MCF 10A (cell line): ENCODE measurements at regions not wholly inside any gene's neighbourhood (a gene's known extent, or its start where the extent isn't known, plus 50 kb on each side); places are given as distances from the start of the nearest gene placed in this dataset.
A peak's percentile ranks its signal among the peaks of the same experiment; 100 is the strongest.
"Not testable (repeated sequence)": the region's sequence is repeated elsewhere in the genome, so short reads cannot be mapped to it uniquely, and the experiment has no call there.

Experiments
- BruUV-seq: library from RNA; stranded (reverse); fragments of 400-500 nt; replicated peaks from 2 replicates; lab custom pipeline; 2021; lab: Mats Ljungman, UMichigan
- CTCF ChIA-PET: fragments of 300-600 bp; sonication (Branson Sonifier 250); formaldehyde crosslinking; extraction: SDS; loops from one replicate; lab custom pipeline; 2021; ENCODE audit warnings: antibody characterized with exemption, inconsistent platforms; lab: Yijun Ruan, JAX
- POLR2A ChIA-PET: fragments of 300-600, 350-650 bp; sonication (Branson Sonifier 250); formaldehyde crosslinking; extraction: SDS; loops from one replicate; lab custom pipeline; 2020; ENCODE audit warnings: antibody characterized with exemption, inconsistent platforms; lab: Yijun Ruan, JAX
- DNase-seq: peaks from one replicate; pipeline ENCODE4 v3.0.0-alpha.2; 2018; ENCODE audit not compliant: unreplicated experiment
- H3K27ac Mint-ChIP-seq: one replicate; pipeline ENCODE4 v1.8.0; 2022; ENCODE audit warnings: mild to moderate bottlenecking, low read depth, mixed read lengths; ENCODE audit not compliant: unreplicated experiment
- H3K27me3 Mint-ChIP-seq: one replicate; pipeline ENCODE4 v1.8.0; 2022; ENCODE audit warnings: mixed read lengths; ENCODE audit not compliant: insufficient read depth, unreplicated experiment
- H3K36me3 Mint-ChIP-seq: one replicate; pipeline ENCODE4 v1.8.0; 2022; ENCODE audit warnings: mild to moderate bottlenecking, moderate library complexity, mixed read lengths; ENCODE audit not compliant: insufficient read depth, unreplicated experiment
- H3K4me1 Mint-ChIP-seq: one replicate; pipeline ENCODE4 v1.8.0; 2022; ENCODE audit warnings: mixed read lengths; ENCODE audit not compliant: insufficient read depth, unreplicated experiment
- H3K4me3 Mint-ChIP-seq: one replicate; pipeline ENCODE4 v1.8.0; 2022; ENCODE audit warnings: mild to moderate bottlenecking, moderate library complexity, mixed read lengths; ENCODE audit not compliant: unreplicated experiment
- H3K9me3 Mint-ChIP-seq: one replicate; pipeline ENCODE4 v1.8.0; 2022; ENCODE audit warnings: mixed read lengths; ENCODE audit not compliant: unreplicated experiment
- intact Hi-C: fragments of 100-400 bp; cut with micrococcal nuclease; formaldehyde crosslinking; loops from 2 replicates; pipeline ENCODE4 v1.14.1; 2022
- TF ChIP-seq, protein P1 (sequence below): fragments of 200-600 bp; IDR thresholded peaks from one replicate; pipeline ENCODE4 v1.8.0; 2022; ENCODE audit warnings: antibody characterized with exemption, mild to moderate bottlenecking; ENCODE audit not compliant: unreplicated experiment

DNA sequence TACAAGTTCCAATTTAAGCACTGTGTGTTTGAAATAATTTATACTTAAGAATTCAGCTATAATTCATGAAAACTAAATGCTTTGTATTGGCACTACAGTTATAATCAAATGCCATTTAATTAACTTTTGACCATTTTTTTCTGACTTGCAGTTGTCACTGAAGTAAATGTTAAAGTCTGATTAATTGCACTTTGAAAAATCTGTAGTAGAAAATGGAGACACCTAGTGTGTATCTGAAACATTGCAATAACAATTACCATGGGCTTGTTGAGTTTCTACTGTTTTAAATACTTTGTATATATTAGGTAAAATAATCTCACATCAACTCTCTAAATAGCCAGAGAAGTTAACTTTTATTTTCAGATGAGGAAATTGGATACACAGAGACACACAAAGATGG, 458.6 kb upstream of the FSIP2 start:
- DNase-seq, result peak; percentile 30
- no peak overlapping the region for H3K4me3 Mint-ChIP-seq
- POLR2A ChIA-PET, result interaction anchor here (0.7 kb wide), 1 partner anchor 1157 kb away, joined by 3 read pairs; no protein-coding TSS in a partner anchor
- H3K9me3 Mint-ChIP-seq, result no peaks in the 10 kb centered on the region
- no TSS peak for BruUV-seq
- H3K36me3 Mint-ChIP-seq, result no peaks in the 10 kb centered on the region
- CTCF ChIA-PET, result interaction anchor here (0.7 to 2.8 kb wide), 4 partner anchors 62 to 673 kb away, joined by 3 to 11 read pairs (median 4); no protein-coding TSS in a partner anchor
- no peaks in the 10 kb centered on the region for H3K27me3 Mint-ChIP-seq
- H3K27ac Mint-ChIP-seq, result no peak overlapping the region
- no peaks in the 10 kb centered on the region for H3K4me1 Mint-ChIP-seq
- TF ChIP-seq, protein P1, sequence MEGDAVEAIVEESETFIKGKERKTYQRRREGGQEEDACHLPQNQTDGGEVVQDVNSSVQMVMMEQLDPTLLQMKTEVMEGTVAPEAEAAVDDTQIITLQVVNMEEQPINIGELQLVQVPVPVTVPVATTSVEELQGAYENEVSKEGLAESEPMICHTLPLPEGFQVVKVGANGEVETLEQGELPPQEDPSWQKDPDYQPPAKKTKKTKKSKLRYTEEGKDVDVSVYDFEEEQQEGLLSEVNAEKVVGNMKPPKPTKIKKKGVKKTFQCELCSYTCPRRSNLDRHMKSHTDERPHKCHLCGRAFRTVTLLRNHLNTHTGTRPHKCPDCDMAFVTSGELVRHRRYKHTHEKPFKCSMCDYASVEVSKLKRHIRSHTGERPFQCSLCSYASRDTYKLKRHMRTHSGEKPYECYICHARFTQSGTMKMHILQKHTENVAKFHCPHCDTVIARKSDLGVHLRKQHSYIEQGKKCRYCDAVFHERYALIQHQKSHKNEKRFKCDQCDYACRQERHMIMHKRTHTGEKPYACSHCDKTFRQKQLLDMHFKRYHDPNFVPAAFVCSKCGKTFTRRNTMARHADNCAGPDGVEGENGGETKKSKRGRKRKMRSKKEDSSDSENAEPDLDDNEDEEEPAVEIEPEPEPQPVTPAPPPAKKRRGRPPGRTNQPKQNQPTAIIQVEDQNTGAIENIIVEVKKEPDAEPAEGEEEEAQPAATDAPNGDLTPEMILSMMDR, result peak; percentile 55
- intact Hi-C loops, result loop anchor here (1.0 to 10.0 kb wide), 3 partner anchors 73 to 669 kb away; no protein-coding TSS in a partner anchor

DNA sequence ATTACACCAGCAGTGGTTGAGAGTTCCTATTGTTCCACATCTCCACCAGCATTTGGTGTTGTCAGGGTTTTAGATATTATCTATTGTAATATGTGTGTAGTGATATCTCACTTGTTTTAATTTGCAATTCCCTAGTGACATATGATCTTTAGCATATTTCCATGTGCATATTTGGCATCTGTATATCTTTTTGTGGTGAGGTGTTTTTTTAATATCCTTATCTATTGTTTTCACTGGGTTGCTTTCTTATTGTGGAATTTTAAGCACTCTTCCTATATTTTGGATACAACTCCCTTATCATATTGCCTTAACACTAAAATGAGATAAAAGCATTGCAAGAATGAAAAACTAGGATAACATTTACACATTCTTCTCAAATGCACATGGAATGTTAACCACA, 453.9 kb upstream of the FSIP2 start:
- Mint-ChIP-seq H3K27me3 (no peaks in the 10 kb centered on the region), H3K36me3 (no peaks in the 10 kb centered on the region), H3K4me1 (no peaks in the 10 kb centered on the region), H3K4me3 (no peak overlapping the region), H3K9me3 (no peaks in the 10 kb centered on the region), H3K27ac (no peak overlapping the region)
- intact Hi-C loops, result loop anchor here (5.0 kb wide), 1 partner anchor 77 kb away; no protein-coding TSS in a partner anchor
- DNase-seq, result no peak
- CTCF ChIA-PET, result no interaction called here
- TF ChIP-seq, protein P1, result no peak
- POLR2A ChIA-PET, result no interaction called here
- BruUV-seq, result no TSS peak

DNA sequence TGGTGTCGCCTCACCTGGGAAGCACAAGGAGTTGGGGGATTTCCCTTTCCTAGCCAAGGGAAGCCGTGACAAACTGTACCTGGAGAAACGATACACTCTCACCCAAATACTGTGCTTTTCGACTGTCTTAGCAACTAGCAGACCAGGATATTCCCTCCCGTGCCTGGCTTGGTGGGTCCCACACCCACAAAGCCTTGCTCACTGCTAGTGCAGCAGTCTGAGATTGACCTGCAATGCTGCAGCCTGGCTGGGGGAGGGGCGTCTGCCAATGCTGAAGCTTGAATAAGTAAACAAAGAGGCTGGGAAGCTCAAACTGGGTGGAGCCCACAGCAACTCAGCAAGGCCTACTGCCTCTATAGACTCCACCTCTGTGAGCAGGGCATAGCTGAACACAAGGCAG, 448.6 kb upstream of the FSIP2 start:
- CTCF ChIA-PET, result interaction anchor here (0.7 to 3.1 kb wide), 11 partner anchors 9 to 1171 kb away, joined by 3 to 19 read pairs (median 6); no protein-coding TSS in a partner anchor

DNA sequence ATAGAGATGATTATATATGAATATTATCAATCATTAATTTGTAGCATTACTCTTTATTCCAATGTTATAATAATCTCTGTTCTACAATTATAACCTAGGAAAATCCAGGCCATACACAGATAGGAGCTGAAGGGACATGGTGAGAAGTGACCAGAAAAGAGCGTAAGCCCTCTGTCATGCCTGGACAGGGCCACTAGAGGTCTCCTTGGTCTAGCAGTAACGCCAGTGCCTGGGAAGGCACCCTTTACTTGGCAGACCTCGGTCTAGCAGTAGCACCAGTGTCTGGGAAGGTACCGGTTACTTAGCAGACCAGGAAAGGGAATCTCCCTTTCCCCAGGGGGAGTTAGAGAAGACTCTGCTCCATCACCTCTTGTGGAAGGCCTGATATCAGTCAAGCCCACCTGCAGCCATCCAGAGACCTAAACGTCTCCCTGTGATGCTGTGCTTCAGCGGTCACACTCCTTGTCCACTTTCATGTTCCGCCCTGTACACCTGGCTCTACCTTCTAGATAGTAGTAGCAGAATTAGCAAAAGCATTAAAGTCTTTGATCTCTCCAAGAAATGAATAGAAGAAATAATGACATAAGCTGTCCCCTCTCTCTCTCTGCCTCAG, 447.5 kb upstream of the FSIP2 start:
- peaks cover 16% of the 10 kb centered on the region for H3K9me3 Mint-ChIP-seq

More for the DNA sequence above, 448.6 kb upstream of the FSIP2 start:
- H3K4me1 Mint-ChIP-seq, POLR2A ChIA-PET, DNase-seq, H3K27ac Mint-ChIP-seq, H3K36me3 Mint-ChIP-seq, BruUV-seq, H3K27me3 Mint-ChIP-seq, H3K4me3 Mint-ChIP-seq: not testable (repeated sequence)
- H3K9me3 Mint-ChIP-seq, result peaks cover 16% of the 10 kb centered on the region
- intact Hi-C loops, result loop anchor here (2.0 kb wide), 1 partner anchor 115 kb away; no protein-coding TSS in a partner anchor

More for the DNA sequence above, 447.5 kb upstream of the FSIP2 start:
- H3K4me3 Mint-ChIP-seq, result no peak overlapping the region
- CTCF ChIA-PET, result interaction anchor here (0.6 to 3.1 kb wide), 32 partner anchors 10 to 1176 kb away, joined by 3 to 19 read pairs (median 4); no protein-coding TSS in a partner anchor
- POLR2A ChIA-PET, result no interaction called here
- intact Hi-C loops, result loop anchor here (1.0 to 2.0 kb wide), 5 partner anchors 114 to 1169 kb away; no protein-coding TSS in a partner anchor
- BruUV-seq, result no TSS peak
- TF ChIP-seq, protein P1, result peak; percentile 84
- no peaks in the 10 kb centered on the region for H3K27me3 Mint-ChIP-seq
- H3K36me3 Mint-ChIP-seq, result no peaks in the 10 kb centered on the region
- H3K4me1 Mint-ChIP-seq, result no peaks in the 10 kb centered on the region
- H3K27ac Mint-ChIP-seq, result peak overlapping the region; percentile 18
- DNase-seq, result peak; percentile 71
